HepG2 (cell line): ENCODE measurements at regions not wholly inside any gene's neighbourhood (a gene's known extent, or its start where the extent isn't known, plus 50 kb on each side); places are given as distances from the start of the nearest gene placed in this dataset.
A peak's percentile ranks its signal among the peaks of the same experiment; 100 is the strongest.
"Not testable (repeated sequence)": the region's sequence is repeated elsewhere in the genome, so short reads cannot be mapped to it uniquely, and the experiment has no call there.

Experiments
- CTCF ChIP-seq: sonication (generic); formaldehyde crosslinking; IDR thresholded peaks from 2 replicates; pipeline ENCODE4 v1.5.0; 2020; ENCODE audit warnings: mild to moderate bottlenecking, missing genetic modification reagents, moderate library complexity
- FOXA1 ChIP-seq, 2 experiments: fragments of 450-650 bp in 1 of 2; sonication (generic) in 1 of 2; formaldehyde crosslinking in 1 of 2; IDR thresholded peaks; 2 replicates each; pipeline versions ENCODE4 v1.4.0 to v1.6.1; 2016 to 2020; ENCODE audit warnings: missing genetic modification reagents in 1 of 2
- GATAD2A ChIP-seq: IDR thresholded peaks from 2 replicates; pipeline ENCODE4 v1.6.1; 2016
- HDAC2 ChIP-seq: sonication (generic); formaldehyde crosslinking; IDR thresholded peaks from 2 replicates; pipeline ENCODE4 v1.4.0; 2020; ENCODE audit warnings: missing genetic modification reagents
- HNF4A ChIP-seq: sonication (generic); formaldehyde crosslinking; IDR thresholded peaks from 2 replicates; pipeline ENCODE4 v1.4.0; 2020; ENCODE audit warnings: missing genetic modification reagents
- NCOA2 ChIP-seq: sonication (generic); formaldehyde crosslinking; IDR thresholded peaks from 2 replicates; pipeline ENCODE4 v1.8.0; 2022; ENCODE audit warnings: inconsistent platforms
- RARA ChIP-seq: IDR thresholded peaks from 2 replicates; pipeline ENCODE4 v1.6.1; 2016; ENCODE audit warnings: missing genetic modification reagents, missing compliant biosample characterization
- SALL1 ChIP-seq: sonication (generic); formaldehyde crosslinking; IDR thresholded peaks from 2 replicates; pipeline ENCODE4 v1.8.0; 2022; ENCODE audit warnings: mild to moderate bottlenecking, missing genetic modification reagents
- SOX13 ChIP-seq, 3 experiments: fragments of 450-650 bp in 1 of 3; sonication (generic) in 1 of 3; formaldehyde crosslinking in 1 of 3; IDR thresholded peaks in 2 of 3; conservative IDR thresholded peaks in 1 of 3; 2 replicates each; pipeline versions ENCODE4 v1.5.0 to v1.6.1; 2016 to 2020; ENCODE audit warnings: antibody characterized with exemption in 1 of 3, mild to moderate bottlenecking in 1 of 3, missing compliant biosample characterization in 1 of 3, missing genetic modification reagents in 1 of 3, moderate library complexity in 1 of 3
- SOX6 ChIP-seq, 2 experiments: fragments of 450-650 bp in 1 of 2; sonication (generic) in 1 of 2; formaldehyde crosslinking in 1 of 2; IDR thresholded peaks; 2 replicates each; pipeline versions ENCODE4 v1.4.0 to v1.6.1; 2017 to 2020; ENCODE audit warnings: antibody characterized with exemption in 1 of 2, mild to moderate bottlenecking in 1 of 2, missing genetic modification reagents in 1 of 2
- STAG1 ChIP-seq: sonication (generic); formaldehyde crosslinking; IDR thresholded peaks from 2 replicates; pipeline ENCODE4 v1.4.0; 2020; ENCODE audit warnings: missing genetic modification reagents
- THAP11 ChIP-seq: IDR thresholded peaks from 2 replicates; pipeline ENCODE4 v1.6.1; 2016; ENCODE audit warnings: missing biosample characterization, missing genetic modification reagents
- ZNF687 ChIP-seq: sonication (generic); formaldehyde crosslinking; IDR thresholded peaks from 2 replicates; pipeline ENCODE4 v1.5.1; 2020; ENCODE audit warnings: mild to moderate bottlenecking, missing genetic modification reagents, moderate library complexity
- TF ChIP-seq, protein P1 (sequence below): IDR thresholded peaks from 2 replicates; pipeline ENCODE4 v1.4.0; 2020; ENCODE audit warnings: mild to moderate bottlenecking, missing genetic modification reagents

GRCh38 chr5:110284121-110284520, 442.4 kb downstream of the TMEM232 start (continued):
- peak; percentile 45 for TF ChIP-seq ZNF687 (CRISPR knock-in tag)
- TF ChIP-seq CTCF (CRISPR knock-in tag), result 0 out of 2 replicates have a peak, but pooled peaks have one; percentile 16
- peak; percentile 39; the same call in 1 of the 2 replicates for TF ChIP-seq NCOA2 (CRISPR knock-in tag)
- TF ChIP-seq SOX13, FOXA1, SOX6 (IDR thresholded peaks at IDR 0.05): not testable (repeated sequence)
- TF ChIP-seq SOX13 (CRISPR knock-in tag; conservative IDR thresholded peaks at IDR 0.05 in 1 of 2, IDR thresholded peaks at IDR 0.05 in 1 of 2), result peak in 1 of 2 experiments; percentile 58; a peak in 2 of 4 replicates
- TF ChIP-seq, protein P1, sequence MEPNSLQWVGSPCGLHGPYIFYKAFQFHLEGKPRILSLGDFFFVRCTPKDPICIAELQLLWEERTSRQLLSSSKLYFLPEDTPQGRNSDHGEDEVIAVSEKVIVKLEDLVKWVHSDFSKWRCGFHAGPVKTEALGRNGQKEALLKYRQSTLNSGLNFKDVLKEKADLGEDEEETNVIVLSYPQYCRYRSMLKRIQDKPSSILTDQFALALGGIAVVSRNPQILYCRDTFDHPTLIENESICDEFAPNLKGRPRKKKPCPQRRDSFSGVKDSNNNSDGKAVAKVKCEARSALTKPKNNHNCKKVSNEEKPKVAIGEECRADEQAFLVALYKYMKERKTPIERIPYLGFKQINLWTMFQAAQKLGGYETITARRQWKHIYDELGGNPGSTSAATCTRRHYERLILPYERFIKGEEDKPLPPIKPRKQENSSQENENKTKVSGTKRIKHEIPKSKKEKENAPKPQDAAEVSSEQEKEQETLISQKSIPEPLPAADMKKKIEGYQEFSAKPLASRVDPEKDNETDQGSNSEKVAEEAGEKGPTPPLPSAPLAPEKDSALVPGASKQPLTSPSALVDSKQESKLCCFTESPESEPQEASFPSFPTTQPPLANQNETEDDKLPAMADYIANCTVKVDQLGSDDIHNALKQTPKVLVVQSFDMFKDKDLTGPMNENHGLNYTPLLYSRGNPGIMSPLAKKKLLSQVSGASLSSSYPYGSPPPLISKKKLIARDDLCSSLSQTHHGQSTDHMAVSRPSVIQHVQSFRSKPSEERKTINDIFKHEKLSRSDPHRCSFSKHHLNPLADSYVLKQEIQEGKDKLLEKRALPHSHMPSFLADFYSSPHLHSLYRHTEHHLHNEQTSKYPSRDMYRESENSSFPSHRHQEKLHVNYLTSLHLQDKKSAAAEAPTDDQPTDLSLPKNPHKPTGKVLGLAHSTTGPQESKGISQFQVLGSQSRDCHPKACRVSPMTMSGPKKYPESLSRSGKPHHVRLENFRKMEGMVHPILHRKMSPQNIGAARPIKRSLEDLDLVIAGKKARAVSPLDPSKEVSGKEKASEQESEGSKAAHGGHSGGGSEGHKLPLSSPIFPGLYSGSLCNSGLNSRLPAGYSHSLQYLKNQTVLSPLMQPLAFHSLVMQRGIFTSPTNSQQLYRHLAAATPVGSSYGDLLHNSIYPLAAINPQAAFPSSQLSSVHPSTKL (CRISPR knock-in tag), result peak; percentile 88
- TF ChIP-seq FOXA1 (CRISPR knock-in tag; IDR thresholded peaks at IDR 0.05), result peak; percentile 83
- 0 out of 2 replicates have a peak, but pooled peaks have one; percentile 13 for TF ChIP-seq THAP11
- TF ChIP-seq STAG1 (CRISPR knock-in tag), result 0 out of 2 replicates have a peak, but pooled peaks have one; percentile 9
- peak; percentile 52; the same call in 1 of the 2 replicates for TF ChIP-seq HDAC2
- TF ChIP-seq HNF4A (CRISPR knock-in tag), result 0 out of 2 replicates have a peak, but pooled peaks have one; percentile 31
- peak; percentile 61 for TF ChIP-seq GATAD2A (CRISPR knock-in tag)
- TF ChIP-seq SOX6 (CRISPR knock-in tag; IDR thresholded peaks at IDR 0.05), result peak; percentile 77
- TF ChIP-seq RARA, result 0 out of 2 replicates have a peak, but pooled peaks have one; percentile 9
- peak; percentile 82 for TF ChIP-seq SALL1
